B cell (primary cell): ENCODE measurements at regions not wholly inside any gene's neighbourhood (a gene's known extent, or its start where the extent isn't known, plus 50 kb on each side); places are given as distances from the start of the nearest gene placed in this dataset.

Experiments
- ATAC-seq: fragments of 200-7000 bp; cut with Tn5 transposase; one replicate; pipeline ENCODE4 v1.10.0; 2021; ENCODE audit warnings: low read depth, mild to moderate bottlenecking, moderate number of reproducible peaks, moderate library complexity
- CTCF ChIA-PET: fragments of 350-600 bp; sonication (Branson Sonifier 250); formaldehyde crosslinking; loops from one replicate; lab custom pipeline; 2021; ENCODE audit warnings: antibody characterized with exemption, inconsistent platforms; lab: Charles Lee
- POLR2A ChIA-PET: fragments of 350-600 bp; sonication (Branson Sonifier 250); formaldehyde crosslinking; loops from one replicate; lab custom pipeline; 2021; ENCODE audit warnings: antibody characterized with exemption; lab: Charles Lee
- DNase-seq: peaks from one replicate; pipeline ENCODE4 v3.0.0; 2013
- H2AFZ ChIP-seq: 2 replicates; pipeline ENCODE4 v1.6.1; 2012; ENCODE audit warnings: mild to moderate bottlenecking, low read depth, low read length; ENCODE audit not compliant: insufficient read depth, poor library complexity, severe bottlenecking
- H3K27ac ChIP-seq, 2 donors: 1 replicate in 1 of 2; 2 replicates in 1 of 2; pipeline ENCODE4 v1.5.1; 2012 to 2013; ENCODE audit warnings: low read length in 2 of 2, mild to moderate bottlenecking in 2 of 2, moderate library complexity in 1 of 2
- H3K27me3 ChIP-seq, 4 experiments: fragments of 200-600 bp in 1 of 4; sonication (generic) in 1 of 4; replicated peaks in 1 of 4; 1 replicate in 2 of 4; 2 replicates in 2 of 4; pipeline versions ENCODE4 v1.6.1 to v1.7.0; 2013 to 2016; ENCODE audit warnings: low read length in 3 of 4, mild to moderate bottlenecking in 2 of 4, mixed read lengths in 1 of 4, moderate library complexity in 1 of 4; ENCODE audit not compliant: insufficient read depth in 4 of 4, control insufficient read depth in 3 of 4; ENCODE audit errors: control extremely low read depth in 1 of 4
- H3K36me3 ChIP-seq, 2 experiments: replicated peaks in 1 of 2; 1 replicate in 1 of 2; 2 replicates in 1 of 2; pipeline versions ENCODE4 v1.6.1 to v1.7.1; 2013; ENCODE audit warnings: low read length in 1 of 2; ENCODE audit not compliant: insufficient read depth in 2 of 2, control insufficient read depth in 1 of 2; ENCODE audit errors: control extremely low read depth in 1 of 2, extremely low read depth in 1 of 2
- H3K4me1 ChIP-seq, 2 donors: fragments of 200-600 bp in 1 of 2; sonication (generic) in 1 of 2; 1 replicate in 1 of 2; 2 replicates in 1 of 2; pipeline versions ENCODE4 v1.5.1 to v1.6.1; 2013 to 2017; ENCODE audit warnings: low read length in 2 of 2; ENCODE audit not compliant: control insufficient read depth in 2 of 2, insufficient read depth in 2 of 2
- H3K4me2 ChIP-seq: replicated peaks from 2 replicates; pipeline ENCODE3; 2012; ENCODE audit warnings: mild to moderate bottlenecking, low read depth, low read length; ENCODE audit not compliant: poor library complexity, severe bottlenecking
- H3K4me3 ChIP-seq, 5 experiments: fragments of 200-600 bp in 1 of 5; sonication (generic) in 1 of 5; 1 replicate in 3 of 5; 2 replicates in 2 of 5; pipeline versions ENCODE4 v1.5.1 to v1.7.0; 2011 to 2016; ENCODE audit warnings: low read length in 4 of 5, mild to moderate bottlenecking in 4 of 5, low read depth in 2 of 5, control low read depth in 1 of 5, moderate library complexity in 1 of 5; ENCODE audit not compliant: insufficient read depth in 1 of 5; ENCODE audit errors: control extremely low read depth in 1 of 5, extremely low read depth in 1 of 5
- H3K79me2 ChIP-seq: fragments of 200-600 bp; sonication (generic); one replicate; pipeline ENCODE4 v1.6.0; 2016; ENCODE audit warnings: low read length; ENCODE audit not compliant: control insufficient read depth, insufficient read depth
- H3K9ac ChIP-seq: fragments of 200-600 bp; sonication (generic); 2 replicates; pipeline ENCODE4 v1.6.1; 2017; ENCODE audit warnings: mild to moderate bottlenecking, low read length, moderate library complexity
- H3K9me3 ChIP-seq, 3 donors: one replicate each; pipeline versions ENCODE4 v1.6.1 to v1.7.1; 2013; ENCODE audit warnings: low read length in 2 of 3; ENCODE audit not compliant: control insufficient read depth in 2 of 3, insufficient read depth in 1 of 3; ENCODE audit errors: control extremely low read depth in 1 of 3
- H4K20me1 ChIP-seq: 2 replicates; pipeline ENCODE4 v1.6.0; 2012; ENCODE audit warnings: mild to moderate bottlenecking, low read length; ENCODE audit not compliant: insufficient read depth, control insufficient read depth, poor library complexity, severe bottlenecking
- H3K27ac Mint-ChIP-seq: one replicate; pipeline ENCODE4 v1.8.0; 2021; ENCODE audit warnings: mixed read lengths
- H3K27me3 Mint-ChIP-seq: one replicate; pipeline ENCODE4 v1.8.0; 2021; ENCODE audit warnings: mixed read lengths
- H3K4me1 Mint-ChIP-seq: one replicate; pipeline ENCODE4 v1.8.0; 2021; ENCODE audit warnings: mixed read lengths
- H3K4me3 Mint-ChIP-seq: one replicate; pipeline ENCODE4 v1.8.0; 2021; ENCODE audit warnings: mixed read lengths
- H3K9me3 Mint-ChIP-seq: one replicate; pipeline ENCODE4 v1.8.0; 2022; ENCODE audit warnings: mixed read lengths; ENCODE audit not compliant: insufficient read depth
- EZH2 ChIP-seq: IDR thresholded peaks from 2 replicates; pipeline ENCODE4 v1.6.1; 2012; ENCODE audit warnings: borderline replicate concordance, low read depth, mild to moderate bottlenecking, moderate library complexity, low read length; ENCODE audit not compliant: insufficient read depth, poor library complexity, severe bottlenecking
- whole genome bisulfite sequencing: methylation state at CpG from one replicate; pipeline ENCODE4 v1.1.5; 2013; ENCODE audit warnings: missing lambda C conversion rate; ENCODE audit not compliant: insufficient coverage; 5-methylcytosine and 5-hydroxymethylcytosine counted together
- intact Hi-C: fragments of 100-400 bp; cut with micrococcal nuclease; formaldehyde crosslinking; loops from one replicate; pipeline ENCODE4 v1.10.0; 2022
- TF ChIP-seq, protein P1 (sequence below): fragments of 200-600 bp; IDR thresholded peaks from one replicate; pipeline ENCODE4 v1.8.0; 2022; ENCODE audit warnings: antibody characterized with exemption, mild to moderate bottlenecking

DNA sequence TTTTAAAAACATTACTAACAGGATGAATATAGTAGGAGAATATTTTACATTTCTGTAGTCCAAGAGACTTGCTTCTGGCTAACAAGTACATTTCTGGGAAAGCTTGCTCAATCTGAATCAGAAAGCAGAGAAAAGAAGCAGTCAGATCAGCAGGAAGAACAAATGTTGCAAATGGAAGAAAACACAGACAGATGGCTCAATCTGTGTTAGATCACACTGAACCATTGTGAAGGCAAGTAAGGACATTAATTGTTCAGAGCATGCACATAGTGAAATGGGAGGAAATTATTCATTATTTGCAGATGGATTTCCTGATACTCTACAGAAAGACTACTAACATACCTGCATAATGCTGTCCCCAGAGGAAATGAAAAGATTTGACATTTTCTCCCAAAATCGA lies 65.2 kb upstream of the CNOT2 start:
- Histone ChIP-seq H3K4me3 (no peak overlapping the region), H3K4me1 (no peaks in the 10 kb centered on the region), H3K4me2 (no peak overlapping the region), H3K9ac (no peak overlapping the region), H3K79me2 (no peaks in the 10 kb centered on the region), H3K36me3 (no peaks in the 10 kb centered on the region), H4K20me1 (no peaks in the 10 kb centered on the region), H3K27ac (no peak overlapping the region), H2AFZ (no peak overlapping the region), H3K27me3 (no peaks in the 10 kb centered on the region), H3K9me3 (no peaks in the 10 kb centered on the region)
- TF ChIP-seq, protein P1, sequence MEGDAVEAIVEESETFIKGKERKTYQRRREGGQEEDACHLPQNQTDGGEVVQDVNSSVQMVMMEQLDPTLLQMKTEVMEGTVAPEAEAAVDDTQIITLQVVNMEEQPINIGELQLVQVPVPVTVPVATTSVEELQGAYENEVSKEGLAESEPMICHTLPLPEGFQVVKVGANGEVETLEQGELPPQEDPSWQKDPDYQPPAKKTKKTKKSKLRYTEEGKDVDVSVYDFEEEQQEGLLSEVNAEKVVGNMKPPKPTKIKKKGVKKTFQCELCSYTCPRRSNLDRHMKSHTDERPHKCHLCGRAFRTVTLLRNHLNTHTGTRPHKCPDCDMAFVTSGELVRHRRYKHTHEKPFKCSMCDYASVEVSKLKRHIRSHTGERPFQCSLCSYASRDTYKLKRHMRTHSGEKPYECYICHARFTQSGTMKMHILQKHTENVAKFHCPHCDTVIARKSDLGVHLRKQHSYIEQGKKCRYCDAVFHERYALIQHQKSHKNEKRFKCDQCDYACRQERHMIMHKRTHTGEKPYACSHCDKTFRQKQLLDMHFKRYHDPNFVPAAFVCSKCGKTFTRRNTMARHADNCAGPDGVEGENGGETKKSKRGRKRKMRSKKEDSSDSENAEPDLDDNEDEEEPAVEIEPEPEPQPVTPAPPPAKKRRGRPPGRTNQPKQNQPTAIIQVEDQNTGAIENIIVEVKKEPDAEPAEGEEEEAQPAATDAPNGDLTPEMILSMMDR, result no peak
- TF ChIP-seq EZH2, result no peak
- peaks cover 8% of the 10 kb centered on the region for H3K9me3 Mint-ChIP-seq
- no peak for DNase-seq
- H3K4me1 Mint-ChIP-seq, result no peaks in the 10 kb centered on the region
- H3K27ac Mint-ChIP-seq, result no peak overlapping the region
- POLR2A ChIA-PET, result no interaction called here
- no peak overlapping the region for H3K4me3 Mint-ChIP-seq
- intact Hi-C loops, result no loop called here
- ATAC-seq, result no peak
- no CpG with 5 or more reads among the region's 1 CpG for WGBS
- CTCF ChIA-PET, result no interaction called here
- H3K27me3 Mint-ChIP-seq, result peaks cover 7% of the 10 kb centered on the region

DNA sequence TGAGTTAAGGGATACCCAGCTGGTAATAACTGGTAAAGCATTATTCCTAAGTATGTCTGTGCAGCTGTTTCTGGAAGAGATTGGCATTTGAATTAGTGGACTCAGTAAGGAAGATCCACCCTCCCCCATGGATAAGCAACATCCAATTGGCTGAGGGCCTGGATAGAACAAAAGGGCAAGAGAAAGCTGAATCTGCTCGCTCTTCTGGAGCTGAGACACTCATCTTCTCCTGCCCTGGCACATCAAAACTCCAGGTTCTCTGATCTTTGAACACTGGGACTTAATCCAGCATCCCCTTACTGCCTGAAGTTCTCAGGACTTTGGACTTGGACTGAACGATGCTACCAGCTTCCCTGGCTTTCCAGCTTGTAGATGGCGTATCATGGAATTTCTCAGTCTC lies 63.1 kb upstream of the CNOT2 start:
- TF ChIP-seq, protein P1, result no peak
- no peak for TF ChIP-seq EZH2
- ChIA-PET POLR2A (no interaction called here), CTCF (no interaction called here)
- no peak overlapping the region for H3K27ac ChIP-seq
- no peaks in the 10 kb centered on the region for H3K36me3 ChIP-seq
- H3K79me2 ChIP-seq, result no peaks in the 10 kb centered on the region
- no peak overlapping the region for H3K27ac Mint-ChIP-seq
- H3K4me1 Mint-ChIP-seq, result no peaks in the 10 kb centered on the region
- WGBS, result 100% methylated on average over 3 of the region's 3 CpGs
- no peaks in the 10 kb centered on the region for H3K4me1 ChIP-seq
- H3K4me3 ChIP-seq, result no peak overlapping the region
- intact Hi-C loops, result no loop called here
- H3K27me3 ChIP-seq, result no peaks in the 10 kb centered on the region
- H3K9me3 Mint-ChIP-seq, result peaks cover 8% of the 10 kb centered on the region
- H3K9ac ChIP-seq, result no peak overlapping the region
- no peak overlapping the region for H3K4me3 Mint-ChIP-seq
- no peak overlapping the region for H2AFZ ChIP-seq
- H3K4me2 ChIP-seq, result no peak overlapping the region
- DNase-seq (no peak), ATAC-seq (no peak)
- no peaks in the 10 kb centered on the region for H3K9me3 ChIP-seq
- H4K20me1 ChIP-seq, result no peaks in the 10 kb centered on the region
- peaks cover 10% of the 10 kb centered on the region for H3K27me3 Mint-ChIP-seq
